GM12878 (cell line): ENCODE measurements at regions not wholly inside any gene's neighbourhood (a gene's known extent, or its start where the extent isn't known, plus 50 kb on each side); places are given as distances from the start of the nearest gene placed in this dataset.

ENCODE experiments used
- MTA2 ChIP-seq: fragments of 450-650 bp; IDR thresholded peaks from 2 replicates; pipeline ENCODE4 v1.6.1; 2016; ENCODE audit warnings: low read depth, mild to moderate bottlenecking, moderate library complexity
- YY1 ChIP-seq: IDR thresholded peaks from 2 replicates; pipeline ENCODE4 v1.6.1; 2011; ENCODE audit warnings: low read depth, mild to moderate bottlenecking, low read length
- TF ChIP-seq, protein P1 (sequence below): fragments of 450-650 bp; formaldehyde crosslinking; IDR thresholded peaks from 2 replicates; pipeline ENCODE4 v1.4.0; 2020; ENCODE audit warnings: mild to moderate bottlenecking, moderate library complexity
- TF ChIP-seq, protein P2 (sequence below): IDR thresholded peaks from 2 replicates; pipeline ENCODE4 v1.6.1; 2012; ENCODE audit warnings: improper control_type of control experiment, low read depth, low read length; ENCODE audit not compliant: insufficient replicate concordance

DNA sequence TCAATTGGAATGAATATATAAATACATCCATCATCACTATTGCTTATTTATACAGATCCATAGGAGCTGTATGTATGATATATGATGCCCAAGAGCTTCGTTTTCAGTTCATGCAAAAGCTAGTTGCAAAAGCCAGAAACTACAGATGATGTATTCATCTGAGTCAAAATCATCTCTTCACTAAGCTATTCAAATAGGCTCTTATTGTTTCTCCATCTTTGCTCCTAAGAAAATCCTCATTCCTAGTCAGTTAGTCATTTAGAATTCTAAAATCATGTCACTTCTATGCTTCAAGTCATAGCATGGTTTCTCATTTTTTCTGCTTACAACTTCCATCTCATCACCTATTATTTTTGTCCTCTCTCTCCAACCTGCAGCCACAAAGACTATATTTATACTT is 300.1 kb upstream of the TRAM1L1 start (continued):
- TF ChIP-seq, protein P1, sequence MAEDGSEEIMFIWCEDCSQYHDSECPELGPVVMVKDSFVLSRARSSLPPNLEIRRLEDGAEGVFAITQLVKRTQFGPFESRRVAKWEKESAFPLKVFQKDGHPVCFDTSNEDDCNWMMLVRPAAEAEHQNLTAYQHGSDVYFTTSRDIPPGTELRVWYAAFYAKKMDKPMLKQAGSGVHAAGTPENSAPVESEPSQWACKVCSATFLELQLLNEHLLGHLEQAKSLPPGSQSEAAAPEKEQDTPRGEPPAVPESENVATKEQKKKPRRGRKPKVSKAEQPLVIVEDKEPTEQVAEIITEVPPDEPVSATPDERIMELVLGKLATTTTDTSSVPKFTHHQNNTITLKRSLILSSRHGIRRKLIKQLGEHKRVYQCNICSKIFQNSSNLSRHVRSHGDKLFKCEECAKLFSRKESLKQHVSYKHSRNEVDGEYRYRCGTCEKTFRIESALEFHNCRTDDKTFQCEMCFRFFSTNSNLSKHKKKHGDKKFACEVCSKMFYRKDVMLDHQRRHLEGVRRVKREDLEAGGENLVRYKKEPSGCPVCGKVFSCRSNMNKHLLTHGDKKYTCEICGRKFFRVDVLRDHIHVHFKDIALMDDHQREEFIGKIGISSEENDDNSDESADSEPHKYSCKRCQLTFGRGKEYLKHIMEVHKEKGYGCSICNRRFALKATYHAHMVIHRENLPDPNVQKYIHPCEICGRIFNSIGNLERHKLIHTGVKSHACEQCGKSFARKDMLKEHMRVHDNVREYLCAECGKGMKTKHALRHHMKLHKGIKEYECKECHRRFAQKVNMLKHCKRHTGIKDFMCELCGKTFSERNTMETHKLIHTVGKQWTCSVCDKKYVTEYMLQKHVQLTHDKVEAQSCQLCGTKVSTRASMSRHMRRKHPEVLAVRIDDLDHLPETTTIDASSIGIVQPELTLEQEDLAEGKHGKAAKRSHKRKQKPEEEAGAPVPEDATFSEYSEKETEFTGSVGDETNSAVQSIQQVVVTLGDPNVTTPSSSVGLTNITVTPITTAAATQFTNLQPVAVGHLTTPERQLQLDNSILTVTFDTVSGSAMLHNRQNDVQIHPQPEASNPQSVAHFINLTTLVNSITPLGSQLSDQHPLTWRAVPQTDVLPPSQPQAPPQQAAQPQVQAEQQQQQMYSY (CRISPR knock-in tag) = no peak
- TF ChIP-seq YY1 (no peak), MTA2 (no peak)
- TF ChIP-seq, protein P2, sequence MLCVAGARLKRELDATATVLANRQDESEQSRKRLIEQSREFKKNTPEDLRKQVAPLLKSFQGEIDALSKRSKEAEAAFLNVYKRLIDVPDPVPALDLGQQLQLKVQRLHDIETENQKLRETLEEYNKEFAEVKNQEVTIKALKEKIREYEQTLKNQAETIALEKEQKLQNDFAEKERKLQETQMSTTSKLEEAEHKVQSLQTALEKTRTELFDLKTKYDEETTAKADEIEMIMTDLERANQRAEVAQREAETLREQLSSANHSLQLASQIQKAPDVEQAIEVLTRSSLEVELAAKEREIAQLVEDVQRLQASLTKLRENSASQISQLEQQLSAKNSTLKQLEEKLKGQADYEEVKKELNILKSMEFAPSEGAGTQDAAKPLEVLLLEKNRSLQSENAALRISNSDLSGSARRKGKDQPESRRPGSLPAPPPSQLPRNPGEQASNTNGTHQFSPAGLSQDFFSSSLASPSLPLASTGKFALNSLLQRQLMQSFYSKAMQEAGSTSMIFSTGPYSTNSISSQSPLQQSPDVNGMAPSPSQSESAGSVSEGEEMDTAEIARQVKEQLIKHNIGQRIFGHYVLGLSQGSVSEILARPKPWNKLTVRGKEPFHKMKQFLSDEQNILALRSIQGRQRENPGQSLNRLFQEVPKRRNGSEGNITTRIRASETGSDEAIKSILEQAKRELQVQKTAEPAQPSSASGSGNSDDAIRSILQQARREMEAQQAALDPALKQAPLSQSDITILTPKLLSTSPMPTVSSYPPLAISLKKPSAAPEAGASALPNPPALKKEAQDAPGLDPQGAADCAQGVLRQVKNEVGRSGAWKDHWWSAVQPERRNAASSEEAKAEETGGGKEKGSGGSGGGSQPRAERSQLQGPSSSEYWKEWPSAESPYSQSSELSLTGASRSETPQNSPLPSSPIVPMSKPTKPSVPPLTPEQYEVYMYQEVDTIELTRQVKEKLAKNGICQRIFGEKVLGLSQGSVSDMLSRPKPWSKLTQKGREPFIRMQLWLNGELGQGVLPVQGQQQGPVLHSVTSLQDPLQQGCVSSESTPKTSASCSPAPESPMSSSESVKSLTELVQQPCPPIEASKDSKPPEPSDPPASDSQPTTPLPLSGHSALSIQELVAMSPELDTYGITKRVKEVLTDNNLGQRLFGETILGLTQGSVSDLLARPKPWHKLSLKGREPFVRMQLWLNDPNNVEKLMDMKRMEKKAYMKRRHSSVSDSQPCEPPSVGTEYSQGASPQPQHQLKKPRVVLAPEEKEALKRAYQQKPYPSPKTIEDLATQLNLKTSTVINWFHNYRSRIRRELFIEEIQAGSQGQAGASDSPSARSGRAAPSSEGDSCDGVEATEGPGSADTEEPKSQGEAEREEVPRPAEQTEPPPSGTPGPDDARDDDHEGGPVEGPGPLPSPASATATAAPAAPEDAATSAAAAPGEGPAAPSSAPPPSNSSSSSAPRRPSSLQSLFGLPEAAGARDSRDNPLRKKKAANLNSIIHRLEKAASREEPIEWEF = no peak
